PFSK-1 (cell line): ENCODE measurements at regions not wholly inside any gene's neighbourhood (a gene's known extent, or its start where the extent isn't known, plus 50 kb on each side); places are given as distances from the start of the nearest gene placed in this dataset.

Source experiments
- POLR2AphosphoS5 ChIP-seq: IDR thresholded peaks from 2 replicates; pipeline ENCODE4 v1.6.1; 2012; ENCODE audit warnings: low read depth, mild to moderate bottlenecking, control low read depth, low read length, moderate library complexity
- SIN3A ChIP-seq: IDR thresholded peaks from 2 replicates; pipeline ENCODE4 v1.6.1; 2012; ENCODE audit warnings: mild to moderate bottlenecking, low read length, moderate library complexity, borderline replicate concordance; ENCODE audit not compliant: insufficient read depth
- TAF1 ChIP-seq: IDR thresholded peaks from 2 replicates; pipeline ENCODE4 v1.6.1; 2012; ENCODE audit warnings: low read length, control low read depth, borderline replicate concordance; ENCODE audit not compliant: insufficient read depth
- TF ChIP-seq, protein P1 (sequence below), 2 experiments: IDR thresholded peaks; 2 replicates each; pipeline versions ENCODE4 v1.6.1 to v1.8.0; 2011 to 2012; ENCODE audit warnings: low read depth in 2 of 2, low read length in 2 of 2, control low read depth in 1 of 2, inconsistent platforms in 1 of 2, mild to moderate bottlenecking in 1 of 2, moderate library complexity in 1 of 2; ENCODE audit not compliant: insufficient read depth in 1 of 2

DNA sequence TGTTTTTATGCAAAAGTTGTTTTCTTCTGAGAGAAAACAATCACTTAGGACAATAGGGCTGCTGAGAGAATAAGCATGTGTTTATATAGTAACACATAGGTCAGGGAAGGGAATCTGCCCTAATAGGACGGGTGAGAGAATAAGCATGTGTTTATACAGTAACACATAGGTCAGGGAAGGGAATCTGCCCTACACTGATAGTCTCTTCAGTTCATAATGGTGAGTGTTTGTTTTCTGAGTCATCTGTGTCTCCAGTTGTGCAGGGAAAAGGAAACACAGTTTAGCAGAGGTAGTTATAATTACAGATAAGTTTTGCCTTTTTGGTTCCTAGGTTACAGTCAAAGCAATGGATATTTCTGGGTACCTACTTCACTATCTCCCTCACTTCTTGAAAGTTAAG, 252.3 kb upstream of the CA10 start:
- TF ChIP-seq, protein P1, sequence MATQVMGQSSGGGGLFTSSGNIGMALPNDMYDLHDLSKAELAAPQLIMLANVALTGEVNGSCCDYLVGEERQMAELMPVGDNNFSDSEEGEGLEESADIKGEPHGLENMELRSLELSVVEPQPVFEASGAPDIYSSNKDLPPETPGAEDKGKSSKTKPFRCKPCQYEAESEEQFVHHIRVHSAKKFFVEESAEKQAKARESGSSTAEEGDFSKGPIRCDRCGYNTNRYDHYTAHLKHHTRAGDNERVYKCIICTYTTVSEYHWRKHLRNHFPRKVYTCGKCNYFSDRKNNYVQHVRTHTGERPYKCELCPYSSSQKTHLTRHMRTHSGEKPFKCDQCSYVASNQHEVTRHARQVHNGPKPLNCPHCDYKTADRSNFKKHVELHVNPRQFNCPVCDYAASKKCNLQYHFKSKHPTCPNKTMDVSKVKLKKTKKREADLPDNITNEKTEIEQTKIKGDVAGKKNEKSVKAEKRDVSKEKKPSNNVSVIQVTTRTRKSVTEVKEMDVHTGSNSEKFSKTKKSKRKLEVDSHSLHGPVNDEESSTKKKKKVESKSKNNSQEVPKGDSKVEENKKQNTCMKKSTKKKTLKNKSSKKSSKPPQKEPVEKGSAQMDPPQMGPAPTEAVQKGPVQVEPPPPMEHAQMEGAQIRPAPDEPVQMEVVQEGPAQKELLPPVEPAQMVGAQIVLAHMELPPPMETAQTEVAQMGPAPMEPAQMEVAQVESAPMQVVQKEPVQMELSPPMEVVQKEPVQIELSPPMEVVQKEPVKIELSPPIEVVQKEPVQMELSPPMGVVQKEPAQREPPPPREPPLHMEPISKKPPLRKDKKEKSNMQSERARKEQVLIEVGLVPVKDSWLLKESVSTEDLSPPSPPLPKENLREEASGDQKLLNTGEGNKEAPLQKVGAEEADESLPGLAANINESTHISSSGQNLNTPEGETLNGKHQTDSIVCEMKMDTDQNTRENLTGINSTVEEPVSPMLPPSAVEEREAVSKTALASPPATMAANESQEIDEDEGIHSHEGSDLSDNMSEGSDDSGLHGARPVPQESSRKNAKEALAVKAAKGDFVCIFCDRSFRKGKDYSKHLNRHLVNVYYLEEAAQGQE (IDR thresholded peaks at IDR 0.05; ENCODE audit: insufficient read depth in 1 of 2, low read depth in 2 of 2, low read length in 2 of 2) = no peak
- TF ChIP-seq TAF1 (no peak), POLR2AphosphoS5 (no peak), SIN3A (no peak)
